Transverse colon (tissue), 4 donors: ENCODE measurements at regions not wholly inside any gene's neighbourhood (a gene's known extent, or its start where the extent isn't known, plus 50 kb on each side); places are given as distances from the start of the nearest gene placed in this dataset.

ENCODE experiments used
- DNase-seq: peaks from one replicate; pipeline ENCODE4 v3.0.0-alpha.2; 2019
- H3K27ac ChIP-seq, 4 donors: fragments of 200-600 bp; sonication (generic); 2 replicates each; pipeline ENCODE4 v1.5.1; 2016 to 2018; ENCODE audit warnings: inconsistent platforms in 4 of 4
- H3K27me3 ChIP-seq: fragments of 200-600 bp; sonication (generic); 2 replicates; pipeline ENCODE4 v1.5.1; 2017; ENCODE audit warnings: inconsistent platforms
- H3K36me3 ChIP-seq, 4 donors: fragments of 200-600 bp; sonication (generic); 2 replicates each; pipeline ENCODE4 v1.5.1; 2017 to 2019; ENCODE audit warnings: inconsistent platforms in 4 of 4
- H3K4me1 ChIP-seq, 4 donors: fragments of 200-600 bp; sonication (generic); 2 replicates each; pipeline ENCODE4 v1.5.1; 2017 to 2020; ENCODE audit warnings: inconsistent platforms in 4 of 4
- H3K4me3 ChIP-seq, 4 donors: fragments of 200-600 bp; sonication (generic); 1 replicate in 1 of 4; 2 replicates in 3 of 4; pipeline versions ENCODE4 v1.5.1 to v1.6.1; 2017 to 2019; ENCODE audit warnings: inconsistent platforms in 4 of 4
- H3K9me3 ChIP-seq, 2 donors: fragments of 200-600 bp; sonication (generic); 2 replicates each; pipeline ENCODE4 v1.5.1; 2017 to 2019; ENCODE audit warnings: inconsistent platforms in 2 of 2
- EP300 ChIP-seq: sonication (generic); formaldehyde crosslinking; IDR thresholded peaks from one replicate; pipeline ENCODE4 v1.6.1; 2017; ENCODE audit warnings: antibody characterized with exemption, low read depth
- POLR2A ChIP-seq: fragments of 450-650 bp; IDR thresholded peaks from one replicate; pipeline ENCODE4 v1.6.1; 2016; ENCODE audit warnings: antibody characterized with exemption, mild to moderate bottlenecking, moderate library complexity
- POLR2AphosphoS5 ChIP-seq, 3 donors: sonication (generic); formaldehyde crosslinking; IDR thresholded peaks; one replicate each; pipeline ENCODE4 v1.6.1; 2016; ENCODE audit warnings: antibody characterized with exemption in 3 of 3
- WGBS, 2 donors: methylation state at CpG; one replicate each; pipeline ENCODE4 v1.1.5; 2018; ENCODE audit warnings: low coverage in 1 of 2; 5-methylcytosine and 5-hydroxymethylcytosine counted together
- in situ Hi-C, 4 donors: fragments of 200-750 bp; cut with MboI; loops; one replicate each; pipeline versions ENCODE4 v1.15.0 to v1.15.1; 2017; ENCODE audit warnings: low sequenced_read_pairs in 3 of 4, low pct_ligation_motif_present in 1 of 4, low pct_unique_long_range_greater_than_20kb in 1 of 4
- intact Hi-C: fragments of 100-400 bp; cut with DNase I; formaldehyde crosslinking; loops from one replicate; pipeline ENCODE4 v1.15.1; 2023; ENCODE audit warnings: low total_unique reads
- TF ChIP-seq, protein P1 (sequence below), 5 experiments: fragments of 200-600 bp in 3 of 5; fragments of 450-650 bp in 2 of 5; sonication (generic) in 3 of 5; IDR thresholded peaks; 1 replicate in 2 of 5; 2 replicates in 3 of 5; pipeline ENCODE4 v1.5.1; 2016 to 2017; ENCODE audit warnings: antibody characterized with exemption in 5 of 5, inconsistent platforms in 3 of 5, mild to moderate bottlenecking in 2 of 5, moderate library complexity in 1 of 5

DNA sequence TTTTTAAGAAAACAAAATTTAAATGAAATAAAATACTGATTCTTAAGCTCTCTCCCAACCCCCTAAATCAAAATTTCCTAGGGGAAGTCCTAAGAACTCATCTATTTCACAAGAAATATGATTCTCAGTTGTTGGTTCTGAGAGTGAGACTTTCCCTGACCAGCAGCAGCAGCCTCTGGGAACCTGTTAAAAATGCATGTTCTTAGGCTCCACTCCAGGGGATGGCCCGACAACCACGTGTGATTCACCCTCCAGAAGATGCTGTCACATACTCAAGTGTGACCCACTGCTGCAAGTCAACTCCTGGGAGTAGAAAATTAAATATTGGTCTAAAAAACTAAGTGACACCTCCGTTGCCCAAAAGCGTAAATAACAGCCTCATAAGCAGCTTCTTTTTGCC, 343.2 kb upstream of the NR2F2 start:
- no peak overlapping the region for H3K4me3 ChIP-seq
- no peaks in the 10 kb centered on the region for H3K36me3 ChIP-seq
- 40 to 79% methylated on average over 3 to 4 of the region's 4 CpGs for WGBS, 2 donors
- in situ Hi-C loops (no loop called here), intact Hi-C loops (no loop called here)
- DNase-seq: no peak
- no peak overlapping the region for H3K27ac ChIP-seq
- H3K9me3 ChIP-seq: no peaks in the 10 kb centered on the region
- TF ChIP-seq, protein P1, sequence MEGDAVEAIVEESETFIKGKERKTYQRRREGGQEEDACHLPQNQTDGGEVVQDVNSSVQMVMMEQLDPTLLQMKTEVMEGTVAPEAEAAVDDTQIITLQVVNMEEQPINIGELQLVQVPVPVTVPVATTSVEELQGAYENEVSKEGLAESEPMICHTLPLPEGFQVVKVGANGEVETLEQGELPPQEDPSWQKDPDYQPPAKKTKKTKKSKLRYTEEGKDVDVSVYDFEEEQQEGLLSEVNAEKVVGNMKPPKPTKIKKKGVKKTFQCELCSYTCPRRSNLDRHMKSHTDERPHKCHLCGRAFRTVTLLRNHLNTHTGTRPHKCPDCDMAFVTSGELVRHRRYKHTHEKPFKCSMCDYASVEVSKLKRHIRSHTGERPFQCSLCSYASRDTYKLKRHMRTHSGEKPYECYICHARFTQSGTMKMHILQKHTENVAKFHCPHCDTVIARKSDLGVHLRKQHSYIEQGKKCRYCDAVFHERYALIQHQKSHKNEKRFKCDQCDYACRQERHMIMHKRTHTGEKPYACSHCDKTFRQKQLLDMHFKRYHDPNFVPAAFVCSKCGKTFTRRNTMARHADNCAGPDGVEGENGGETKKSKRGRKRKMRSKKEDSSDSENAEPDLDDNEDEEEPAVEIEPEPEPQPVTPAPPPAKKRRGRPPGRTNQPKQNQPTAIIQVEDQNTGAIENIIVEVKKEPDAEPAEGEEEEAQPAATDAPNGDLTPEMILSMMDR (IDR thresholded peaks at IDR 0.05): no peak
- no peak for TF ChIP-seq POLR2AphosphoS5 (IDR thresholded peaks at IDR 0.05)
- H3K27me3 ChIP-seq: no peaks in the 10 kb centered on the region
- H3K4me1 ChIP-seq: no peaks in the 10 kb centered on the region

DNA sequence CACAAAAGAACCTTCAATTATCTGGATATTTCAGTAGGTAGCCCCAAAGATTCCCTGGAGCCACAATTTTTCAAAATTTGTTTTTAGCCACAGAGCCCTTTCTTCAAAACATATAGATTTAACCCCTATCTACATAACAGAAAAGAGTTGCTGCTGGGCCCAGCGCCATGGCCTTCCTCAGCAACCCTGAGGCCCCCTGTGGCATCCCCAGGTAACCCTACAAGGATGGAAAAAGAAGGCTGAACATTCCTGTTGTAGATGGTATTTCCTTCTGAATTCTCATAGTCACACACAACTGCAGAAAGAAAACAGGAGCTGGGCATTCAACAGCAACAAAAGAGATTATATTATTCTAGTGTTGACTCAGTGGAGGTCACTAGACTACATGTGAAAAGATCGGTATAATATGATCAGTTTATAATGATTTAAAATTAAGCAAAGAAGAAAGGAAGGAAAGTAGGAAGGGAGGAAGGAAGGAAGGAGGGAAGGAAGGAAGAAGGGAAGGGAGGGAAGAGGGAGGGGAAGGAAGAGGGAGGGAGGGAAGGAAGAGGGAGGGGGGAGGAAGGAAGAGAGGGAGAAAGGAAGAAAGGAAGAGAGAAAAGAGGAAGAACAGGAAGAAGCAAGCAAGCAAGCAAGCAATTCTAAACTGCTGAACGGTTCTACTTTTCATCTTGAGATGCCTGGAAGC, 342.5 kb upstream of the NR2F2 start:
- no peaks in the 10 kb centered on the region for H3K27me3 ChIP-seq
- no peak overlapping the region for H3K27ac ChIP-seq
- no peaks in the 10 kb centered on the region for H3K36me3 ChIP-seq
- intact Hi-C loops: no loop called here
- in situ Hi-C loops: no loop called here
- WGBS, 2 donors: 56% methylated on average over 1 to 3 of the region's 3 CpGs
- no peaks in the 10 kb centered on the region for H3K4me1 ChIP-seq
- H3K9me3 ChIP-seq: no peaks in the 10 kb centered on the region
- DNase-seq: no peak
- TF ChIP-seq POLR2AphosphoS5 (IDR thresholded peaks at IDR 0.05): no peak
- no peak for TF ChIP-seq POLR2A
- TF ChIP-seq, protein P1 (IDR thresholded peaks at IDR 0.05): no peak
- TF ChIP-seq EP300: no peak
- no peak overlapping the region for H3K4me3 ChIP-seq

DNA sequence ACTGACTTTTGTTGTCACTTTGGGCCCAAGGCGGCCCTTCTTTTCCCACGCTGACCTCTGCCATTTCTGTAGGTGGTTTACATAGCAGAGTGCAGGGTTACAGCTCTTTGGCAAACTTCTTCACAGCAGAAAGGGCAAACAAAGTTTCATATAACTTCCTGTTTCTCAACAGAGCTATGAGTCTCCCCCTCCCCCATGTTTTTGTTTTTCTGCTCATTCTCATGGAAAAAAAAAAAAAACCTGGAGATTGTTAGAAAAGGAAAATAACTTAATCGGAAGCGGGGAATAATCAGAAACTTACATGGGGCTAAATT, 342.0 kb upstream of the NR2F2 start:
- Histone ChIP-seq H3K4me1 (no peaks in the 10 kb centered on the region), H3K27me3 (no peaks in the 10 kb centered on the region), H3K9me3 (no peaks in the 10 kb centered on the region), H3K4me3 (no peak overlapping the region), H3K36me3 (no peaks in the 10 kb centered on the region), H3K27ac (no peak overlapping the region)
- DNase-seq: no peak
- TF ChIP-seq, protein P1 (IDR thresholded peaks at IDR 0.05): no peak
- TF ChIP-seq EP300: no peak
- no peak for TF ChIP-seq POLR2A
- TF ChIP-seq POLR2AphosphoS5 (IDR thresholded peaks at IDR 0.05): no peak
- in situ Hi-C loops: no loop called here
- intact Hi-C loops: no loop called here
- 70 to 91% methylated on average over 2 to 4 of the region's 4 CpGs for WGBS, 2 donors

DNA sequence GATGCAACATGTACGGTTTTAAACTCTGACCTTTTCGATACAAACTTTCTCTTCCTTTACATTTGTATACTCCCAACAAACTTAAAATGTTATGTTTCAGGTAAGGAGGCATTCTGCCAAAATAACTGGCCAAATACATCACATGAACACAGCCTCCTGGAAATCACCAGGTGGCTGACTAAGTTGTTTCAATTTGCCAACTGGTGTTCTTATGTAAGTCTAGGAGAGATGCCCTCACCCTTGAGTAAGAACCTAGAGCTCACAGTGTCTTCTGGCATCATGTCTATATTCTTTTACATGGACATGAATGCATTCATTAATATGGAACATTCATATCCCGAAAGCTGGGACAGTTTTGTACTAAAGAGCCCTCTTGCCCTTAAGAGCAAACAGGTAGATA, 341.1 kb upstream of the NR2F2 start:
- H3K27me3 ChIP-seq: no peaks in the 10 kb centered on the region
- no peak overlapping the region for H3K4me3 ChIP-seq
- WGBS, 2 donors: 93 to 94% methylated on average over 3 of the region's 3 CpGs
- no peak for DNase-seq
- no peak overlapping the region for H3K27ac ChIP-seq
- no peaks in the 10 kb centered on the region for H3K9me3 ChIP-seq
- H3K4me1 ChIP-seq: no peaks in the 10 kb centered on the region
- TF ChIP-seq POLR2AphosphoS5 (IDR thresholded peaks at IDR 0.05): no peak
- TF ChIP-seq, protein P1 (IDR thresholded peaks at IDR 0.05): no peak
- no peak for TF ChIP-seq EP300
- TF ChIP-seq POLR2A: no peak
- in situ Hi-C loops (no loop called here), intact Hi-C loops (no loop called here)
- no peaks in the 10 kb centered on the region for H3K36me3 ChIP-seq
